GM18867 (cell line): ENCODE measurements at regions not wholly inside any gene's neighbourhood (a gene's known extent, or its start where the extent isn't known, plus 50 kb on each side); places are given as distances from the start of the nearest gene placed in this dataset.
"Not testable (repeated sequence)": the region's sequence is repeated elsewhere in the genome, so short reads cannot be mapped to it uniquely, and the experiment has no call there.

ENCODE experiments used
- ATAC-seq: cut with Tn5 transposase; IDR thresholded peaks from one replicate; pipeline ENCODE4 v1.9.1; 2021; ENCODE audit warnings: mild to moderate bottlenecking, moderate library complexity; ENCODE audit not compliant: unreplicated experiment

GRCh38 chr14:86196471-86196870, 666.5 kb downstream of the FLRT2 start:
- ATAC-seq: no peak

- ATAC-seq: no peak
Observed at GRCh38 chr14:86193756-86194155, 663.8 kb downstream of the FLRT2 start.

DNA sequence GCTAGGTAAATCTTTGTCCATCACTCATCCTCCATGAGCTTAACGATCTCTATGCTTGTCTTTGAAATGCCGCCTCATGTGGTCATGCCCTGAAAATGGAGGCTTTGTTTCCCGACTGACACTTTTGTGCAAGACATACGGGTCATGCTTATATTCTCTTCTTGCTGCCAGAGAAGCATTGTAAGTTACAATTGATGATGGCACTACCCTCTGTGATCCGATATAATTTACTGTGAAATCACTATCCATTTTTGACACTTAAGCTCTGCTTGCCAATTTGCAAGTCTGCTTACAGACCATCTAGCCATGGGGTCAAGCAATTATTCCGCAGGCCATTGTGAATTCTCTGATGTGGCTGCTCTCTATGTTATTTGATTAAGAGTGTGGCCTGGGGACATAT, 650.0 kb downstream of the FLRT2 start:
- ATAC-seq: no peak

- no peak for ATAC-seq
Observed at GRCh38 chr14:86168371-86168770, 638.4 kb downstream of the FLRT2 start.

- ATAC-seq: no peak
Observed at GRCh38 chr14:86166541-86166940, 636.6 kb downstream of the FLRT2 start.

- ATAC-seq: no peak
Observed at GRCh38 chr14:86153480-86153879, 623.5 kb downstream of the FLRT2 start.

DNA sequence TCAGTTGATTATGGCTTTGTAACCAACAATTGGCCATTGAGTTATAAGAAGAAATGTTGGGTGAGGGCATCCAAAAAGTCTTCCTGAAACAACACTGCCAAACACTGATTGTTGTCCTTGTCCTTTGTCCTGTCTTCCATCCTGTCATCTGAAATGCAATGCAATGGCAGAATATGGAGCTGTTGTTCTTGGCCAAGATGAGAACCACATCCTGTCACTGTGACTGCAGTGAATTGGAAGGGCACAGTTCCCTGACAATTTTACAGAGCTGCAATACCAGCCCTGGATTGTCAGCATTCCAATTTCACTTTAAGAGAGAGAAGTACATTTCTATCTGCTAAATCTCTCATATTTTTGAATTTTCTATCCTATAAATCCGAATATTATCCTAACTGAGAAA, 613.3 kb downstream of the FLRT2 start:
- no peak for ATAC-seq

DNA sequence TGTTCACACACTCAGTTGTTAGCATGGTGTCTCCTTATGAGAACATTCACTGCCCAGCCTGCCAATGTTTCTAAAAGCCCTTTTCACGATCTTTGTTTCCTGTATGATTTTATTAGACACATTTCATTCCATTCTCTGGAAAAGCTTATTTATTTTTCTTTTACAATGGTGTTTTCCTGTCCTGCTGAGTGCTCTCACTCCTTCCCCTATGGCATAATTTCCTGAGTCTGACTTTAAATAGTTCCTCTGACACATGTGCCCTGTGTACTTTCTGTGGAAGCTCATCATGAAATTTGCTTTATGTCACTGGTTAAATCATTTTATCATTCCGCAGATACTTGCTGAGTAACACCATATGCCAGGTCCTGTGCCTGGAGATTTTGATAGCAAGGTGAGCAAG, 612.0 kb downstream of the FLRT2 start:
- no peak for ATAC-seq

GRCh38 chr14:86129426-86129825, 599.5 kb downstream of the FLRT2 start:
- no peak for ATAC-seq

DNA sequence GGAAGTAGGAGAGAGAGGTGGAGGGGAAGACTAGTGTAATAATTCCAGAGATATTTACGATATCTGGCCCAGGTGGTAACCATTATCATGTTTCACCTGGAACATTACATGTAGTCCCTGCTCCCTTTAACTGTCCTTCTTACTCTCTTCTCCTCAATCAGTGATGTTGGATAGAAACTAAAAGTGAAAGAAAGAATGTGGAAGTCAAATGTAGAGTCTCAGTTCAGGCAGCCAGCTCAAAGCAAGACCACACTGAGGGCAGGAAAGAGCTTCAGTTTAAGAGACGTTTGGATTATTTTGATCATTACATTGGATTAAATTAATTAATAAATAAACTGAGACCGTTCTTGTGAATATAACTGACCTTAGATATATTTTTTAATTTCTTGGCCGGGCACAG, 594.4 kb downstream of the FLRT2 start:
- ATAC-seq: no peak

- no peak for ATAC-seq
Observed at GRCh38 chr14:86115972-86116371, 586.0 kb downstream of the FLRT2 start.

DNA sequence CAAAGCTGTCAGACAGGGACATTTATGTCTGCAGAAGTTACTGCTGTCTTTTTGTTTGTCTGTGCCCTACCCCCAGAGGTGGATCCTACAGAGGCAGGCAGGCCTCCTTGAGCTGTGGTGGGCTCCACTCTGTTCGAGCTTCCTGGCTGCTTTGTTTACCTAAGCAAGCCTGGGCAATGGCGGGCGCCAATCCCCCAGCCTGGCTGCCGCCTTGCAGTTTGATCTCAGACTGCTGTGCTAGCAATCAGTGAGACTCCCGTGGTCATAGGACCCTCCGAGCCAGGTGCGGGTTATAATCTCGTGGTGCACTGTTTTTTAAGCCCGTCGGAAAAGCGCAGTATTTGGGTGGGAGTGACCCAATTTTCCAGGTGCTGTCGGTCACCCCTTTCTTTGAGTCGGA, 580.9 kb downstream of the FLRT2 start:
- ATAC-seq: not testable (repeated sequence)

DNA sequence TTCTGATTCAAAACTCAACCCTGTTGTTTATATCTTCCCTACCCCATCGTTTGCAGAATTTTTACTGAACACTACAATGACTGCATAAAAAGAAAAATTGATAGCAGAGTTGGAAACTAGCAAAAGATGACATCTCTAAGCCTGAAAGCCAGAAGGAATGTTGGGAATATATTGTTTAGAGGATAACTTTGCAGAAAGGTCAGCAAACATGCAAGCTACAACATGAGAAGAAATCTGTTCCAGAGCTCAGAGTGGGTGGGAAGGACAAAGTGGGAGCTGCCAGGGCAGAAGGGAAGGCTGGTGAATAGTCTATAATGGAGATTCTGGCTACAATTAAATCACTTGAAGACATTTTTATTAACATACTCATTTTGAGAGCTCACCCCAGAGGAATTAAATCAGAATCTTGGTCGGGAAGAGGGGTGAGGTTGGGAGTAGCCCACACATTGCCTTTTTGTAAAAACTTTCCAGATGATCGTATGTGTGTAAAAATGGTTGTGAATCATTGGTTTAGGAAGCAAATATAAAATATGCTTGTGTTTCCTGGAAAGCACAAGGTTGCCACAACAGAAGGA, 574.8 kb downstream of the FLRT2 start:
- no peak for ATAC-seq

DNA sequence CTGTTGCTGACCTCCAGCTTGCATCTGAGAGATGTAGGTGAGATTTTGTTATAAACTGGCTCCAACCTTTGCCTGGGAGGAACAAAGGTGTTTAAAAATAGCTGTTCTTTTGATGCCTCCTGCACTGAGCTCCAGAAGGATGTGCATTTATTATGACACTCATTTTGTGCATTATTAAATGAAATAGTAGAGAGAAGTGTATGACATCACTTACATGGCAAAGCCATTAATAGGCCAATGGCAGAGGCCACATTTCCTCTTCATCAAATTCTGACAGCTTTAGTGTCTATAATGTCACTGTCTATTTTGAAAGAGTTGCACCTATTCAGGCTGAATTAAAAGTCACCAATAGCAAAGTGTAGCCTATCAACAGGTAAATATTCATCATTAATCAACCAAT, 564.6 kb downstream of the FLRT2 start:
- ATAC-seq: no peak

- ATAC-seq: no peak
Observed at GRCh38 chr14:86091811-86092210, 561.9 kb downstream of the FLRT2 start.

DNA sequence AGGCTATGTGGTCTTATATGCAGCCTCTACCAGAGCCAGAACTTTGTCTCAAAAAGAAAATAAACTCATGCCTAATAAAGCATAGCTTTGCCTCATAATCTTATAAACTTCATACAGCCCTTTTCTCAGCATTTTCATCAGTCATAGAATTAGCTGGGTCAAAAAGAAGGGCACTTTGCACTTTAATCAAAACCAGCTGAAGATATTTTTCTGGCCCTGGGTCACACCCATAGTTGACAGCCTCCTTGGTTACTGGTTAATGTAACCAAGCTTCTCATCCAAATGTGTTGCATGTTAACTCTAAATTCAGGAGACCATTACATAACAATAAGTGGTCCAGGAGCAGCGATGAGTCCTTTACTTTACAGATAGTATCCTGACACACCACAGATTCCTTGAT, 558.2 kb downstream of the FLRT2 start:
- no peak for ATAC-seq

DNA sequence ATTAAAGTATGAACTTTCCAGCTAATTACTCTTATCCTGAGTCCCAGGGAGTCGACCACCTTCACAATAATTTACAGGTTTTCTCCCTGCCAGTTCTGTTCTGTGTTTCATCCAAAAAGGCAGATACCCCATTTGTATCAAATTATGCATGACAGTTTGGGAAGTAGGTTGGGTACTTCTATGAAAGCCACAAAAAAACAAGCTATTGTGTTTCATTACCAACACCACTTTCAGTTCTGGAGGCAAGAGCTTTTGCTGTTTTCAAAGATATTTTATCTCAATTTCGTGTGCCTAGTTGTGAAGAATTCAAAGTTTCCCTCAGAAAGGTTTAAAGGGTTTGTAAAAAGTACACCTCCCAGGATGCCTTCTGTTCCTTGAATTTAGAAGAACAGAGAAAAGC, 557.4 kb downstream of the FLRT2 start:
- no peak for ATAC-seq

DNA sequence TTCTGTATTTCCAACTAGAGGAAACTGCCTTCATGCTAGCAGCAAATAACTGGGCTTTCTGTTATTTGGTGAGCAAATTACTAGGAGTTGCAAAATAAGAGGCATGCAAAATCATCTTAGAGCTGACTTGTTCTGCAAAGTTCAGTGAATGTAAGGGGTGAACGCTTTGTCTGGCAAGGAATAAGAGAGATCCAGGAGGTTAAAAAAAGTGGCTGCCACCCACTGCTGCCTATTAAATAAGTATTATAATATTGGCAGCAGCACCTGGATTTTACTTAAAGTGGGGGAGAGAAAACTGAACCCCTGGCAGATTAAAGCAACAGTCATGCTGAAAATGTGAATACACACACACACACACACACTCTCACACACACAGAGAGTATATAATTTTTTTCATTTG, 557.0 kb downstream of the FLRT2 start:
- ATAC-seq: no peak

DNA sequence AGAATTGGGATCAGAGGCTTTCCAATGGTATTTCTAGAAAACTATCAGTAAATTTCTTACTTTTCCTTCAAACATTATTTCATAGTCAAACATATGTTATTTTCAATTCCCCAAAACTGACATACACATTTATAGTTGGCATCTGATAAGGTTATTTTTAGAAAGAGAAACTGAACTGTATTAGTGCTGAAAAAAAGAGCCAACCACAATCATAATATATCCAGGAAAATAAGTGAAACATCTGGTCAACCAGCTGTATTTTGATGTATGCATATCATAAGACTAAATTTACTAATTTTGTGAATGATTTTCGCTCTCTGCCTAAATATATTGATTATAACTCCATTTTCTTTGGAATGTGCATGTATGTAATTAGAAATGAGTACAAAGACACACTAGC, 554.2 kb downstream of the FLRT2 start:
- no peak for ATAC-seq

DNA sequence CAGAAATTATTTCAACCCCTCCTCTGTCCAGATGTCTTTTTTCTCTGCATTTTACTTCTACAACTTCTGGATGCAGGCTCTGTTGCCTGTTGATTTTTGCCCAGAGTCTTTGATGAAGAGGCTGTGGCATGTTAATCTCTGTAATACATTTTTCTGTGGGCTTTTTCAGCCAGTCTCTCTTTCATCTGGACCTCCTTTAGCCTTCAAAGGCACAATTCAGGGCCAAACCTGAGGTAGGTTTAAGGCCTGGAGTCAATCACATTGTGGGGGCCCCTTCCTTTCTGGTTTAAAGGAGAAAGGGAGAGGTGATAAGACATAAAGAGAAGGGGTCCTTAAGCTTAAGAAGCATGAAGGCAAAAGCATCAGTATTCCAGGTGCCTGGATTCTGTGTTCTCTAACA, 553.7 kb downstream of the FLRT2 start:
- no peak for ATAC-seq

- ATAC-seq: no peak
Observed at GRCh38 chr14:86072116-86072894, 542.4 kb downstream of the FLRT2 start.

DNA sequence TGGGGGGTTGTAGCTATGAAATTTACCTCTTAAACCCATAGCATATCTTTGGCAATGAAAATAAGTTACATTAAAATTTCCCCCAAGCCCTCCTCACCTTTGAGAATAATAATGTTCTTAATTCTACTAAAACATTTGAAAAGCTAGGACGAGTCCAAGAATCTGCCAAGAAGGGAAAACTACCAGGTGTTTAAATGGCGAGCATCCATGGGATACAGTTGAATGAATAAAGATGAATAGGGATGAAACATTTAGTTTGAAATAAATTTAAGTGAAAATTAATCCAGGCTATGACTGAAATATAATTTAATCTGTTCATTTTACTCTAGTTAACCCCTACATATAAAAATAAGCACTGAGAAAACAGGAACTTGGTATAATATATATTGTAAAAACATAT, 536.7 kb downstream of the FLRT2 start:
- ATAC-seq: no peak

DNA sequence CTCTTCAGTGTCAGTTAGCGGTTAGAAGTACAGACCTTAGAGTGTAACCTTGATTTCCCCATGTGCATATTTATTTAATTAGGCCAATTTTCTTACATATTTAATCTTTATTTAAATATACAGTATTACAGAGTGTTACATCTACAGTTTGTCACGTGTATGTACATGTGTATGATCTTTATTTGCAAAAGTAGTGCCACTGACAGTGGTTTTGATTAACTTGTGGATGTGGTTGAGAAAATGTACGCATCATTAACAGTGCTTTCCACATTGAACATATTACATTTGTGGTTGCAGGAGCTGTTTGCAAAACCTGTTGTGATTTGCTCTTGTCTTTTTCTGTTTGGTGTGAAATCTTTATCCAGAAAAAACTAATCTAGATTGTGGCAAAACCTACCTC, 535.5 kb downstream of the FLRT2 start:
- no peak for ATAC-seq
